ENCODE measurements at regions not wholly inside any gene's neighbourhood (a gene's known extent, or its start where the extent isn't known, plus 50 kb on each side); places are given as distances from the start of the nearest gene placed in this dataset.

GRCh38 chr4:57665806-57666205 lies 555.6 kb upstream of the IGFBP7 start:
- no peak for TF ChIP-seq CTCF (IDR thresholded peaks at IDR 0.05)
- TF ChIP-seq POLR2A (IDR thresholded peaks at IDR 0.05) = no peak
